Endothelial cell (in vitro differentiated cells): ENCODE measurements at regions not wholly inside any gene's neighbourhood (a gene's known extent, or its start where the extent isn't known, plus 50 kb on each side); places are given as distances from the start of the nearest gene placed in this dataset.

Experiments
- DNase-seq: peaks from one replicate; pipeline ENCODE4 v3.0.0; 2021; ENCODE audit warnings: low spot score
- H3K27ac Mint-ChIP-seq: one replicate; pipeline ENCODE4 v1.8.0; 2021; ENCODE audit warnings: mixed read lengths, inconsistent platforms; ENCODE audit not compliant: unreplicated experiment
- H3K27me3 Mint-ChIP-seq: one replicate; pipeline ENCODE4 v1.8.0; 2021; ENCODE audit warnings: mild to moderate bottlenecking, moderate library complexity, mixed read lengths, inconsistent platforms; ENCODE audit not compliant: unreplicated experiment
- H3K36me3 Mint-ChIP-seq: one replicate; pipeline ENCODE4 v1.8.0; 2021; ENCODE audit warnings: mild to moderate bottlenecking, low read depth, mixed read lengths, inconsistent platforms; ENCODE audit not compliant: unreplicated experiment
- H3K4me1 Mint-ChIP-seq: one replicate; pipeline ENCODE4 v1.8.0; 2021; ENCODE audit warnings: mild to moderate bottlenecking, mixed read lengths, inconsistent platforms; ENCODE audit not compliant: unreplicated experiment
- H3K4me3 Mint-ChIP-seq: one replicate; pipeline ENCODE4 v1.8.0; 2021; ENCODE audit warnings: mild to moderate bottlenecking, mixed read lengths, inconsistent platforms; ENCODE audit not compliant: unreplicated experiment
- H3K9me3 Mint-ChIP-seq: one replicate; pipeline ENCODE4 v1.8.0; 2021; ENCODE audit warnings: mixed read lengths, inconsistent platforms; ENCODE audit not compliant: unreplicated experiment
- TF ChIP-seq, protein P1 (sequence below): fragments of 200-600 bp; sonication (generic); IDR thresholded peaks from one replicate; pipeline ENCODE4 v1.5.0; 2021; ENCODE audit warnings: antibody characterized with exemption; ENCODE audit not compliant: unreplicated experiment

DNA sequence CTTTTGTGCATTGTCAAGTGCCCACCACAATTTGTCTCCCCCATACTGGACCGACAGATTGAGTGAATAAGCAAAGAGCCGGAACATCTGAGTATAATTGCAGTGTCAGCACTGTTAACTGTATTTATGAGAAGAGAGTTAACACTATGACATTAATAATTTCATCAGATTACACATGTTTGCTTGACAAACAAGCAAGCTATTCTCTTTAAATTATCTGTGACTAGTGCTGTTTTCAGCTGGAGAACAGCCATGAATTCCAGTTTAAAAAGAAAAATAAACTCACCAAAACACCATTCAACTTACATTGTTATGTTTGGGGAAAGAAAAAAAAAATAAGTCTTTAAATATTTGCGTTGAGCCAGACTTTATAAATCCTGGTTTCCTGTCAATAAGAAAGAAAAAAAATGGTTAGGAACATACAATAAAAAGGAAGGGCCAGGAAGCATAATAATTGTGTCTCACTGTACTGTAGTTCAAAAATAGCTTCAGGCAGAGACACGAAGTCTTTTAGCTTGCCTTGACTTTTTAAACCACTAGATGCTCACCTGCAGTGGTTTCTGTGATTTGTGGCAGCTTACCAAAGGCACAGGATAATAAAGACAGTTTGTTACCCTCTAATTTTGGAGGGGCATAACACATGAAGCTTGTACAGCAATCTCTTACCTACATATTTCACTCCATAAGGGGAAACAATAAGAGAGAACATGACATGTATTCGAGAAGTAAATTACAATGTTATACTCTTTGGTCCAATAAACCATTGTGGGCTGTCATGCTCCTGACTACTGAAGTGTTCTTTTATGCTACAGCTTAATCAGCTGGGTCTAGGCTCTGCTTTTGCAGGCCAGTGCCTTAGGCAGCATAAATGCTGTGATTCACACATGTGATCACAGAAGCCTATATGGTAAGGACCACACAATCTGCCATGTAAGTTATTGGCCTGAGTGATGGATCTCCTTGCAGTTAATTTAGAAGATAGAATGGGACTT is 302.0 kb upstream of the ADGRL2 start:
- no peak overlapping the region for H3K4me3 Mint-ChIP-seq
- H3K27ac Mint-ChIP-seq = no peak overlapping the region

DNA sequence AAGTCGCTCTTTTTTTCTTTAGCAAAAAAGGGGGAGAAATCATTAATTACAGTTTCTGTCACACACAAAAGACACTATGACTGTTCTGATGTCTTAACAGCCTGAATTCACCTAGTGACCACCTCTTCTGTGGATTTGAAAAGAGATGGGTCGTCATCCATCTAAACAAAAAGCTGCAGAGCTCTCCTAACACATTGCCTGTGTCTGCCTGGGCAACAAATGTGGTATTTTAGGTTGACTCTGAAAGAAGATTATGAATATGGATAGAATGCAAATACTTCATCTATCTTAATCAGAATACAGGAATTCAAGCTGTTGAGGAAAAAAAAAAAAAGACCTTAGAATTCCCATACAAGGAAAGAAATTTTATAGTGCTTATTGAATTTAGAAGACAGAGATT is 304.4 kb upstream of the ADGRL2 start:
- no peaks in the 10 kb centered on the region for H3K4me1 Mint-ChIP-seq
- H3K9me3 Mint-ChIP-seq = no peaks in the 10 kb centered on the region
- H3K4me3 Mint-ChIP-seq = no peak overlapping the region
- H3K36me3 Mint-ChIP-seq = no peaks in the 10 kb centered on the region
- H3K27ac Mint-ChIP-seq = no peak overlapping the region
- TF ChIP-seq, protein P1, sequence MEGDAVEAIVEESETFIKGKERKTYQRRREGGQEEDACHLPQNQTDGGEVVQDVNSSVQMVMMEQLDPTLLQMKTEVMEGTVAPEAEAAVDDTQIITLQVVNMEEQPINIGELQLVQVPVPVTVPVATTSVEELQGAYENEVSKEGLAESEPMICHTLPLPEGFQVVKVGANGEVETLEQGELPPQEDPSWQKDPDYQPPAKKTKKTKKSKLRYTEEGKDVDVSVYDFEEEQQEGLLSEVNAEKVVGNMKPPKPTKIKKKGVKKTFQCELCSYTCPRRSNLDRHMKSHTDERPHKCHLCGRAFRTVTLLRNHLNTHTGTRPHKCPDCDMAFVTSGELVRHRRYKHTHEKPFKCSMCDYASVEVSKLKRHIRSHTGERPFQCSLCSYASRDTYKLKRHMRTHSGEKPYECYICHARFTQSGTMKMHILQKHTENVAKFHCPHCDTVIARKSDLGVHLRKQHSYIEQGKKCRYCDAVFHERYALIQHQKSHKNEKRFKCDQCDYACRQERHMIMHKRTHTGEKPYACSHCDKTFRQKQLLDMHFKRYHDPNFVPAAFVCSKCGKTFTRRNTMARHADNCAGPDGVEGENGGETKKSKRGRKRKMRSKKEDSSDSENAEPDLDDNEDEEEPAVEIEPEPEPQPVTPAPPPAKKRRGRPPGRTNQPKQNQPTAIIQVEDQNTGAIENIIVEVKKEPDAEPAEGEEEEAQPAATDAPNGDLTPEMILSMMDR = no peak
- no peaks in the 10 kb centered on the region for H3K27me3 Mint-ChIP-seq
- DNase-seq = no peak

More for the DNA sequence above, 302.0 kb upstream of the ADGRL2 start:
- Mint-ChIP-seq H3K36me3 (no peaks in the 10 kb centered on the region), H3K4me1 (no peaks in the 10 kb centered on the region), H3K9me3 (no peaks in the 10 kb centered on the region), H3K27me3 (no peaks in the 10 kb centered on the region)
- TF ChIP-seq, protein P1 = no peak
- no peak for DNase-seq

- no peak overlapping the region for H3K4me3 Mint-ChIP-seq
- TF ChIP-seq, protein P1 = no peak
- no peaks in the 10 kb centered on the region for H3K27me3 Mint-ChIP-seq
- no peaks in the 10 kb centered on the region for H3K4me1 Mint-ChIP-seq
- no peaks in the 10 kb centered on the region for H3K36me3 Mint-ChIP-seq
- no peak overlapping the region for H3K27ac Mint-ChIP-seq
- no peaks in the 10 kb centered on the region for H3K9me3 Mint-ChIP-seq
- DNase-seq = no peak
These were observed 307.4 kb upstream of the ADGRL2 start for GRCh38 chr1:81493102-81493869.

DNA sequence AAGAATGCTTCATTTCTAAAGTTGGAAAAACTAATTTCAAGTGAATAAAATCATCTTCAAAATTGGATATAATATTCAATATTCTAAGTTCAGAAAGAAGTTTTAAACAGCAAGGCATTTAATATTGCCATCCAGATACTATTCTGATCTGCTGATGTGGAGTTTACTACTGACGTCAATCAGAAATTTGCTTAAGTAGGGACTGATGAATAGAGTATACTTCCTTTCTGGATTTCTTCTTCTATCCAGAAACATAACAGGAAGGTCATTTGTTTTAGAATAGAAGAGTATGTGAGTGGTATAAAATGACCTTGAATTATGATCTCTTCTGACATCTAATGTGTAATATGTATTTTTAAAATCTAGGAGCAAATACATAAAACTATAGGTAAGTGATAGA is 308.1 kb upstream of the ADGRL2 start:
- Mint-ChIP-seq H3K36me3 (no peaks in the 10 kb centered on the region), H3K4me3 (no peak overlapping the region), H3K27ac (no peak overlapping the region), H3K27me3 (no peaks in the 10 kb centered on the region), H3K4me1 (no peaks in the 10 kb centered on the region), H3K9me3 (no peaks in the 10 kb centered on the region)
- TF ChIP-seq, protein P1 = no peak
- no peak for DNase-seq
